SHP77 treated with DMSO at 0.1 percent for 48 hours (cell line): ENCODE measurements at regions not wholly inside any gene's neighbourhood (a gene's known extent, or its start where the extent isn't known, plus 50 kb on each side); places are given as distances from the start of the nearest gene placed in this dataset.
"Not testable (repeated sequence)": the region's sequence is repeated elsewhere in the genome, so short reads cannot be mapped to it uniquely, and the experiment has no call there.

Source experiments
- DNase-seq: peaks from one replicate; lab custom pipeline; 2025; lab: John Stamatoyannopoulos, UW

DNA sequence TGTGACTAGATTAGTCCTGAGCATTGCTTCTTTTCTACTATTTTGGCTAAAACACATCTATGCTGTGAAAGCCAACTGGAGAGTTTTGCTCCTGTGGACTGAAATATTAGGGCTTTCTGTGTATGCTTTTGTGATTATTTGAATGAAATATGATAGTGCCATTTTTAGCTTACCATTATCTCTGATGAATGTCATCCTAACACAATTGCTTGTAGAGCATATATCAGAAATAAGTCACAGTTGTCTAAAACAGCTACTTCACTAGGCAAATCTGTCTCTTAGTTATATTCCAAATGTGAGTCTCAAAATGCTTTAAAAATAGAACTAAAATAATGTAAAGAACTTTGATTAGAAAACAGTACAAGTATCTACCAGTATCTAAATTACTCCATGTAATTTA, 401.4 kb upstream of the PTCHD4 start:
- no peak for DNase-seq

DNA sequence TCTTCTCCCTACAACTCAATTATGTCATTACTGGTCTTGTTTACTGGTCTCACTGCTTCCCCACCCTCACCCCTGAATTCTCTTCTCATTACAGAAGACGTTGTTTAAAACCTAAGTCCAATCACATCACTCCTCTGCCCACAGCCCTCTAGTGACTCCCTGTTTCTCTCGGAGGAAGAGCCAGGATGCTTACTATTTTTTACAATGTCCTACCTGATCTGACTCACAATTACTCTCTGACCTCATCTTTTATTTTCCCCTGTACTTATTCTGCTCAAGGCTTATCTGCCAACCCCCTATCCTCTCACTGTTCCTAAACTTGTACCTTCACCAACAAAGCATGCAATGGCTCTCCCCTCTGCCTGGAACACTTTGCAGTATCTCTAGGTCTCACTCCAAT, 400.4 kb upstream of the PTCHD4 start:
- DNase-seq, result no peak

DNA sequence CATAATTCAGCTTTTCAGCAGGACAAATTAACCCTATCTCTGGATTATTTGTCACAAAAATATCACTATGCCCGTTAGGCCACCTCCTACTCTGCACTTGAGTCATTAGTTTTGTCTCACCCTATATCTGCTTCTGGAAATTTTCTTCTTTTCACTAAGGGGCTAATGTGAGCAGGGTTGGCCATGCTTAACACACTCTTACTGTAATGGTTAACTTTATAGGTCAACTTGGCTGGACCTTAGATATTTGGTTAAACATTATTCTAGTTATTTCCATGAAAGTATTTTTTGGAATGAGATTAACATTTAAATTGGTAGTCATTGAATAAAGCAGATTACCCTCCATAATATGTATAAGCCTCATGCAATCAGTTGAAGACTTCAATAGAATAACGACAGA, 394.6 kb upstream of the PTCHD4 start:
- no peak for DNase-seq

DNA sequence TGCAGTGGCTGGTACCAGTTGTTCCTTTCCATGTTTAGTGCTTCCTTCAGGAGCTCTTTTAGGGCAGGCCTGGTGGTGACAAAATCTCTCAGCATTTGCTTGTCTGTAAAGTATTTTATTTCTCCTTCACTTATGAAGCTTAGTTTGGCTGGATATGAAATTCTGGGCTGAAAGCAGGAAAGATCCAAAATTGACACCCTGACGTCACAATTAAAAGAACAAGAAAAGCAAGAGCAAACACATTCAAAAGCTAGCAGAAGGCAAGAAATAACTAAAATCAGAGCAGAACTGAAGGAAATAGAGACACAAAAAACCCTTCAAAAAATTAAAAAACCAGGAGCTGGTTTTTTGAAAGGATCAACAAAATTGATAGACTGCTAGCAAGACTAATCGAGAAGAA, 382.4 kb upstream of the PTCHD4 start:
- DNase-seq, result not testable (repeated sequence)

DNA sequence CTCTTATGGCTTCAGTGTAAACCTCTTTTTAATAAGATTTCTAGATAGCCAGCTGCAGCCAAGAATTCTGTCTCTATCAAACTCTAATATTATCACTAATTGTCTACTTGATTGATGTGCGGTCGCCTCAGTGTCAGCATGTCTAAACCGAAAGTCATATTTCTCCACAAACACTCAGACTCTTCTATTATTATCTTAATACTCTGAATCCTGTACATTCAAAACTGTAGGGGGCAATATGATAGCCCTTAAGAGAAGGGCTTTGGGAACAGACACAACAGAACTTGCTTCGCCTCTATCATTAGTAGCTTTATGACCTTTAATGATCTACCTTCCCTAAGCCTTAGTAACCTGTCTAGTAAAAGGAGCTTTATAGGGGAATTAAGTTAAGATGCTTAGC, 379.7 kb upstream of the PTCHD4 start:
- DNase-seq, result no peak

DNA sequence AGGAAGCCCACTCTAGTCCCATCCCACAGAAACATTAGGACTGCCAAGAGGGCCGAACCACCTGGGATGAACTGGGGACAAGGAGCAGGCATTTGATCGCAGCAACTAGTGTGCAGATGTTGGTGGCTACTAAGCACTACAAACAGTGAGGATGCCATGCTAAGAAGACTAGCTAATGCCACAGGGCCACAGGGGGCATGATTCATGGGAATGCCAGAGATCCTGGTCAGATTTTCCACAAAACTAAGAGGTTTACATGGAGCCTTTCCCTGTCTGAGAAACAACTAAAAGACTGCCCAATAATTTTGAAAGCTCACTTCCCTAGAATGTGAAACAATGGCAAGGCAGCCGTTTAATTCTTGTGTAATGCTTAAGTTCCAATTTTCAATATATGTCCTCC, 375.9 kb upstream of the PTCHD4 start:
- no peak for DNase-seq

DNA sequence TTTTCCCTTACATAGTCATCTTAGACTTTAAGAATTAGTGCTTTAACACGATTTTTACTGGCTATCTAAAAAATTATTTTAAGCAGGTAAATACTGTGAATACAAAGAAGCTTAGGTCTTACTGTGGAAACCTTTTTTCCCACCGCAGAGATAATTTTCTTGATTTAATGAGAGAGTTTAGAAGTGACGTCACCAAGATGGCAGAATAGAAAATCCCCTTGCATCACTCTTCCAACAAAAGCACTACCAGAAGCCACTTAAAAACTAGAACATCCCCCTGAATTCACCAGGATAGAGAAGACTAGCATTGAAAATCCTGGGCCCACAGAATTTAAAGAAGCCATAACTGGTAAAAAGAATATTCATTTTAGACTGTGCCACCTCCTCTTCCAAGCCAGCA, 375.4 kb upstream of the PTCHD4 start:
- DNase-seq, result no peak

DNA sequence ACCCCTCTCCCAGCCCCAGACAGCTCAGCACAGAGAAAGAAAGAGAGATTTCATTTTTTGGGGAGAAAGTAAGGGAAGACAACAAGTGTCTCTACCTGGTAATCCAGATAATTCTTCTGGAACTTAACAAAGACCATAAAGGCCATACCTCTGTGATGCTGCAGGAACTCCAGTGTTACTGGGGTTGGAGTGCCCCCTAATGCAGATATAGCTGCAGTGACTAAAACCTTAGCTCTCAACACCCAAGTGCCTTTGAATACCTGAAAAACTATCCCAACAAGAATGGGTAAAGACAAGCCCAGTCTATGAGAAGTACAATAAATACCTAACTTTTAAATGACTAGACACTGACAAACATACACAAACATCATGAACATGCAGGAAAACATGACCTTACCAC, 365.3 kb upstream of the PTCHD4 start:
- peak; percentile 4 for DNase-seq

DNA sequence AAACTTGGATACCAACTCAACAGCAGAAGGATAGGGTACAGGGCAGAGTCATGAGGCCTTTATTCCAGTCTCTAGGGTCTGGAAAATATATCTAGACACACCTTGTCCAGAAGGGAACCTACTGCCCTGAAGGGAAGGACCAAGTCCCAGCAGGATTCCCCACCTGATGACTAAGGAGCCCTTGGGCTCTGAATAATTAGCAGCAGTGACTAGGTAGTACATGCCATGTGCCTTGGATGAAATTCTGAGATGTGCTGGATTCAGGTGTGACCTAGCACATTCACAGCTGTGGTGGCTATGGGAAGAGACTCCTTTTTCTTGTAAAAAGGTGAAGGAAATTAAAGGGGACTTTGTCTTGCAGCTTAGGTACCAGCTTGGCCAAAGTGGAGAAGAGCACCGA, 364.3 kb upstream of the PTCHD4 start:
- DNase-seq, result no peak

DNA sequence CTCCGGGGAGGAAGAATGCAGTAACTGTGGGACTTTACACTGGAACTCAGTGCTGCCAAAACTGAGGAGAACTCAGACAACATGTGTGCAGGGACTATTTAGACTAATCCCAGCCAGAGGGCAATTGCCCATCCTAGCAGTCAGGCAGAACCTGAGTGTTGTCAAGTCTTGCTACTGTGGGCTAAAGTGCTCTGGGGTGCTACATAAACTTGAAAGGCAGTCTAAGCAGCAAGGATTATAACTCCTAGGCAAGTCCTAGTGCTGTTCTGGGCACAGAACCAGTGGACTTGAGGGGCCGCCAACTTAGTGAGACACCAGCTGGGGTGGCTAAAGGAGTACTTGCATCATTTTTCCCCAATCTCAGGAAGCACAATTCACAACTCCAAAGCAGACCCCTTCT, 363.8 kb upstream of the PTCHD4 start:
- DNase-seq, result no peak

DNA sequence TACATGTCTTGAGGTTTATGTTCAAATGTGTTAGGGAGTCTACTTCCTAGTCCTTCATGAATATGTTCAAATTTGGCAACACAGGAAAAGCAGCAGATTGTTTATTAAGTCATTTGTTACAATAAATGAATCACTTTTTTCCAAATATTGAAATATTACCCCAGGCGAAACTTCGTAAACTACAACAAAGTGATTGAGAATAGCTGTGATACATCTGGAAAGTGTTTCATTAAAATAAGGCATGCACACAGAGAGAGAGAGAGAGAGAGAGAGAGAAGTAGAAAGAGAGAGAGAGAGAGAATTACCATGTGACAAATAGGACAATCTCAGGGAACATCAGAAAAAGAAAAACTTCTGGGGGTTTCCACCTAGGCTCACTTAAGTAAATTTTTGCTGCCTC, 363.1 kb upstream of the PTCHD4 start:
- no peak for DNase-seq

DNA sequence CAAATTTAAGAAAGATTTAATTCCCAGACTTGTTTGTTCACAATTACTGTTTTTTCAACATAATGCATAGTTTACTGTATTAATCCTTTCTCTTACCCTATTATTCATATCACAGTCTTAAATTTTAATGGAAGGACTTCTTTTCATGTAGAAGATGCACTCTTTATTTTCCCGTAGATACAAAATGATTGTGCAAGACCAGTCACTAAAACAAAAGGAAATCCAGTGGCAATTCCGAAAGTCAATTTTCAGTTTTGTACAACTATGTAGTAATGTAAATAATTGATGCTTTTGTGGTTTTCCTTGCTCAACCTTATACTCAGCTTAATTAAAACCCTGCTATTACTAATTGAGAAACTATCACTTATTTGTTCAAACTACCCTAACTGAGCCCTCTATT, 361.5 kb upstream of the PTCHD4 start:
- no peak for DNase-seq

DNA sequence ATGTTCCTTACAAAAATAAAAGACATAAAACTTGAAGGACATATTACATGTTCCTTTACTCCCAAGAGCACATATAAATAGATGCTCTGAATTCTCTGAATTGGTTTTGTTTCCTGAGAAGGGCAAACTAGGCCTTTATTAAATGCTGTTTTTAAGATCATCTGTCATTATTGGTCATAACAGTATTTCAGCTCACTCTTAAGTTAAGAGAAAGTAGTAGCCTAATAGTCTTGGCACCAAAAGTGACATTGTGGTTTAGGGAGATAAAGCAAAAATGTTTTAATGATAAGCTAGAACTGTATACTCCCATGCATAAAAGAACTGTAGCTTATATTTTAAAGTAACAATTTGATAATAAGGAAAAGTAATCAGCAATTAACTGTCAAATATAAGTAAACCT, 361.1 kb upstream of the PTCHD4 start:
- no peak for DNase-seq

DNA sequence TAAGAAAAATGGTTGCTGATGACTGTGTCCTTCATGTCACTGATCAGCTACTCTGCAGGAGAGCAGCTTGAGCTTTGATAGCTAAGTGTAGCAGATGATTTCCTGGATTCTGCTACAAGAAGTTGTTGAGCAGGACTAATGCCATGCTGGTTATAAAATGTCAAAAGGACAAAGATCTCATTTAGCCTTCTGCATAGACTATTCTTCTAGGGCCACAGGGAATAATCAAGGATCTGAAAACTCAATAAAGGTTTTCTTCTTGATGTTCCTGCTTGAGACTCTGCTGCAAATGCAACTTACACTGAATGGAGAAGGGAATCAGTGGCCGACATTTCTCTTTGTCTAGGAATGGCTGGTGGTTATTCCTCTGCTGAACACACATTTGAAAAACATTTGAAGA, 360.3 kb upstream of the PTCHD4 start:
- no peak for DNase-seq

DNA sequence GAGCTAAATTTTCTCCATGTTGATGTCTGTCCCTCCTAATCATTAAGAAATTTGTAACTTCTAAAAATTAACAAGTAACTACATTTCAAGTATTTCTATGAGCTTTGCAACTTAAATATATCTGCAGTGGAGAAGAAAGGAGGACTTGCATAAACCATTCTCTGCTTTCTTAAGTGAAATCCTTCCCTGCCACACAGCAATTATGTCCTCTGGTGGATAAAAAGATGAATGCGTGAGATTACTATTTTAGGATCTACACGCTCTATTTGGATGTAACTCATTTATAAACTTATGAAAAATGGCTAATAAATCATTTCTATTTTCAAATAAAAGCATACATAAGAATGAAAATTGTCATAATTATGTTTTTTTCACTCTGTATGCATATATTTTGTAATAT, 338.0 kb upstream of the PTCHD4 start:
- no peak for DNase-seq

DNA sequence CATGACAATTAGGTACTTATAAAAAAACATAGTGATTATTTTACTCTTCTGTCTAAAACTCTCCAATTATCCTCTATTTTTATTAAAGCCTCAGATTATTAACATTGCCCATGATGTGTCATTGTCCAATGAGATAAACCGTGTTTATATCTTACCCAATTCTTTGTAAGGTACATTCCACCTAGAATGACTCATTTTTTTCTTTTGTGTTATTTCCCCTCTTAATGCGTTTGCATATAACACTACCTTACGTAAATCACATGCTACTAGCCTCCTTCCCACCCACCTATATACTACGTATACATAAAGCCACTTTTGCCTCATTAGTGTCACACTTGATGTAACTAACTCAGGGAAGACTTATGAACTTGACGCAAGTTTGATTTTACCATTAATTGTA, 336.3 kb upstream of the PTCHD4 start:
- no peak for DNase-seq

DNA sequence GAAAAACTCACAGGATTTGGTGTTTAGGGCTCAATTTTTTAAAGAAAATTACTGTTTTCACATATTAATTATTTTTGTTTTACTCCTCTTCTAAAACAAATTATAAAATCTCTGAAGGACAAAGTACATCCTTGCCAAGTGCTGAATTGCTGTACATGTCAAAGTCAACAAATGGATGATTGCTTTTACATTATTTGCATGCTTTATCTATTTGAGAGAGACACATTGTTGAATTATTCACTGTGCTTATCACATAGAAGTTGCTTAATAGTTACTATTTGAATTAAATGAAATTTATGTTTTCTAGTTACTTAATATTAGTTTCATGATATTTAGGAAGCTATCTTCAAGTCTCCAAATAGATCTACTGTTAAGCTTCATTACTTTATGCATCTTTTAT, 318.6 kb upstream of the PTCHD4 start:
- DNase-seq, result no peak

DNA sequence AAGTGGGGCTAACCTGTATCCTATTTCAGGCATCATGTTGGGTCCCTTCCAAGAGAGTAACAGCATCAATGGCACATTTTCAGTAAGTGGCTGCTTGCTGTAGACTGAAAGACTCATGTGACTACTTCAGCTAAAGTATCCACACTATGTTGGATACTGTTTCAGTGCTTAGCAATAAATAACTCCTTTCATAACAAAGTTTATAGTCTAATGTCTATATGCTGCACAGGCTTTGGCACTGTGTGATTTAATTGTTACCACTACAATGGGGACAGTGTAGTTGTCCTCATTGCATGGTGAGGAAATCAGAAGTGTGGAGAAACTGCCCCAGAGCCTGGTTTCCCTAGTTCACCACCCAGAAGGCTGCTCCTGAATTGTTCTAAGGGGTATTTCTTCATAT, 318.0 kb upstream of the PTCHD4 start:
- peak; percentile 29 for DNase-seq

DNA sequence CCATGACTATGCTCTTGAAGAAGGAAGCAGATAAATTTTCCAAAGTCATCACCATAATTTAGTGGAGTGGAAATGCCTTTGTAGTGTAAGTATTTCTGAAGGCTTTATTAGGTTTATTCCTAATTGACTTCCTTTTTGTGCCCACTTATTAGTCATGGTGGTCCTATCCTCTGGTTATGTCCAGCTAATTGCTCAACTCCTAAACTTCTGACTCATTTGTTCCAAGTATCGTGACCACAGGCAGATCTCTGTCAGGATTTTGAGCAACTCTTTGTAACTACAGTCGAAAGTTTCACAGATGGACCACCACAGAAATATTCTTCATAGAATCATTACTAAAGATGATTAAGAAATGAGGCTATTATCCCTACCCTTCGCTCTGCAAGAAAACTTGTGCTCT, 315.6 kb upstream of the PTCHD4 start:
- no peak for DNase-seq

DNA sequence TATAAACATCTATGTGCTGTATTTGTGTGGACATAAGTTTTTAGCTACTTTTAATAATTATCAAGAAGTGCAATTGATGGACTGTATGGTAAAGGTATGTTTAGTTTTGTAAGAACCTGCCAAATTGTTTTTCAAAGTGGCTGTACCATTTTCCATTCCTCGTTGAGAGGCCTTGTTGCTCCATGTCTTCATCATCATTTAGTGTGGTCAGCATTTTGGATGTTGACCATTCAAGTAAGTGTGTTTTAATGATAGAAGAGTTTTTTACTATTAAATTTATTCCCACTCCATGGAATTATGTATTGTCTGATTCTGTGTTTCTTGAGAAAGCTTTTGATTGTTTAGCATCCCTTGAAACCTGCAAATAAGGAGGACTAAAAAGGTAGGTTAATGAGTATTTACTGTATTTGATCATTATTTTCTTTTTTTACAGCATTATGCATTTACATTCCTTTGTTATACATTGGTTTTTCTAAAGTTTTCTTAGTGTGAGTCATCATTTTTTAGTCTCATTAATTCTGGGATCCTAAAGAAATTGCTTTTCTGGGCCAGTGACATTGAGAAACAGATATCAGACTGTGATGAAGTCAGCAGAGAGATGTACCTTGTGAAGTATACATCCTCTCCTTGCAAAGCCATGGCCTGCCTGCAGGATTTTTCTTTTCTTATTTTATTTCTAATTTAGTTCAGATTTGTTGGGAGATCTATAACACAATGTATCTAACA, 312.8 kb upstream of the PTCHD4 start:
- DNase-seq, result no peak

DNA sequence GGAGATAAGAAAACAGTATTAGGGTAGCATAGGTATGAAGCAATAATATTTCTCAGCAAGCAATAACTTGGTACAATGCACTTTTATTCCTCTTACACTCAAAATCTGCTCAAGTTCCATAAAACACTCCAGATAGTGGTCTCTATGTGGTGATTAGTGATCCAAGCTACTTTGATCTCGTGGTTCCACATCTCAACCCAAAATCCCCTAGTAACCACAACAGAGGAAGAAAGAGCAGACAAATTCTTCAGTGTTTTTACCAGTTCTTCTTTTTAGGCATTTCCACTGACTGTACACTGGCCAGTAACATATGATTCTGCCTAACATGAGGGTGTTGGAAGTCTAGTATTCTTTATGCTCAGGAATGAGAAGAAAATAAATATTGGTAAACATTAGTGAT, 309.0 kb upstream of the PTCHD4 start:
- no peak for DNase-seq

DNA sequence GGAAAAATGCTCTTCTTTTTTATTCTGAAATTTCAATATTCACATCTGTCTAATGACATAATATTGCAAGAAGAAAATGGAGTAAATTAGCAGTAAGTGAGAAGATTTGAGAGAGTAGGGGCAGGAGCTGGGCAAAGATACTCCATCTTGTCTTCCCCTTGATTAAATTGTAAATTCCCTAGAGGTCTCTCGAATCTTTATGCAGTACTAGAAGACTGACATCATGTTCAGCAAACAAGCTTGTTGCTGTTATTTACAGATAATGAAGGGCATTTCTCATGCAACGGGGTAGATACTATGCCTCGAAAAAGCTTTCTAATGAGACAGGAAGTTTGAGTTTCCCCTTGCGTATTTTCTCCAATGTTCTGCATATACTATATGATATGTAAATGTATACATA, 306.9 kb upstream of the PTCHD4 start:
- DNase-seq, result no peak

DNA sequence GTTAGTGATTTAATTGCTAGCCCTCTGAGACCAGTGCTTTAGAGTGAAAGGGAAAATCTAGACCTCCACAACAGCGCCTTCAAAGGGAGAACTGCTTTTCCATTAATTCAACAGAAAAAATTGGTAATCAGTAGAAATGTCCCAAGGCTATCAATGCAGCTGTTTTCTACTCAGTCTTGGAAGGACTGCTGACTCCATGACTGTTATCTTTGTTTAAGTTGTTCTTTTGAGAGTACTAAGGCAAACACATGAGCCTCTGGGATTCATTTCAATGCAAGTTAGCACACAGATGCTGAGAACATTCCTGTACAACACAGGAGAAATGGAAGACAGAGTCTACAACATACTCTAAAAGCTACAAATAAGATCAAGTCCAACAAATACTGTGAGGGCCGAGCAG, 301.7 kb upstream of the PTCHD4 start:
- DNase-seq, result no peak

DNA sequence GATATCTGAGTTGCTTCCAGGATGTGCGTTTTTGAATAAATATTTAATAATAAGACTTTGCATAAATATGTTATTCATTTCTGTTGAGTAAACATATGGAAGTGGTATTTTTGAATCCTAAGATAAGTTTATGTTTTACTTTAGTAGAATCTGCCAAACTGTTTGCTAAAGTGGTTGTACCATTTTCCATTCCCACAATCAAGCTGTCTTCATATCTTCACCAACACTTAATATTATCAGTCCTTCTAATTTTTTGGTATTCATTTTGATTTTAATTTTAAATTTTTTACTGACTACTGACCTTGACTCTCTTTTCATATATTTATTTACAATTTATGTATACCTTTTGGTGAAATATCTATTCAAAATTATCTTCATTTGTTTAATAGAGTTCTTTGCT, 293.9 kb upstream of the PTCHD4 start:
- DNase-seq, result no peak

DNA sequence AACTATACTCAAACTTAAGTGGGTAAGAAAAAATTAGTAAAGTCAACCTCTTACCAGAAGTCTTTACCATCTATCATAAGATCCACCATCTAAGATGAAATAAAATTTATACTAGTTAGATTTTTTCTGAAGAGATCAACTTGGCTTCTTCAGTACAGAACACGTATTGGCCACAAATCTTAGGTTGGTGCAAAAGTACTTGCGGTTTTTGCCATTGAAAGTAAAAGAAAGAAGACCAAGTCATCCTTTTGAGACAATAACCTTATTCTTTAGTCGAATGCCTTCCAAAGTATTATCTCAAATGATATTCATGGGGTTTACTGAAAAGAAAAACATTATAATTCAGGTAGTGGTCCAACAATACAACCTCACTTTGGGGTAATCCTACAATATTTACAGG, 292.6 kb upstream of the PTCHD4 start:
- no peak for DNase-seq
